NCI-H128 (cell line): ENCODE measurements at regions not wholly inside any gene's neighbourhood (a gene's known extent, or its start where the extent isn't known, plus 50 kb on each side); places are given as distances from the start of the nearest gene placed in this dataset.
A peak's percentile ranks its signal among the peaks of the same experiment; 100 is the strongest.
"Not testable (repeated sequence)": the region's sequence is repeated elsewhere in the genome, so short reads cannot be mapped to it uniquely, and the experiment has no call there.

Source experiments
- DNase-seq: peaks from one replicate; lab custom pipeline; 2025; ENCODE audit not compliant: unreplicated experiment; lab: John Stamatoyannopoulos, UW

DNA sequence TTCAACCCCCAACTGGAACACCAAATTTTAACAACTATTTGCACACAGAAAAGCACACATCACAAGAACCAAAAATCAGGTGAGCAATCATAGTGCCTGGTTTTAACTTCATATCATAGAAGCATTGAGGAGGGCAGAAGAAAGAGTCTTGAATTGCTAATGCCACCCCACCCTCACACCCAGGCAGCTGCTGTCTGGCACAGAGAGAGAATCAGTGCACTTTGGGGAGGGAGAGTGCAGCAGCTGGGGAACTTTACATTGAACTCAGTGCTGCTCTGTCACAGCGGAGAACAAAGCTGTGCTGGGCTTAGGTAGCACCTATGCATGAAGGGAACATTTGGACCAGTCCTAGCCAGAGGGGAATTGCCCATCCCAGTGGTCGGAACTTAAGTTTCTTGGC, 76.0 kb upstream of the KBTBD8 start:
- no peak for DNase-seq

- DNase-seq = no peak
Measured at GRCh38 chr3:66923969-66924368, 74.1 kb upstream of the KBTBD8 start.

- no peak for DNase-seq
Measured at GRCh38 chr3:66928252-66928651, 69.9 kb upstream of the KBTBD8 start.

GRCh38 chr3:66931291-66931690, 66.8 kb upstream of the KBTBD8 start:
- no peak for DNase-seq

DNA sequence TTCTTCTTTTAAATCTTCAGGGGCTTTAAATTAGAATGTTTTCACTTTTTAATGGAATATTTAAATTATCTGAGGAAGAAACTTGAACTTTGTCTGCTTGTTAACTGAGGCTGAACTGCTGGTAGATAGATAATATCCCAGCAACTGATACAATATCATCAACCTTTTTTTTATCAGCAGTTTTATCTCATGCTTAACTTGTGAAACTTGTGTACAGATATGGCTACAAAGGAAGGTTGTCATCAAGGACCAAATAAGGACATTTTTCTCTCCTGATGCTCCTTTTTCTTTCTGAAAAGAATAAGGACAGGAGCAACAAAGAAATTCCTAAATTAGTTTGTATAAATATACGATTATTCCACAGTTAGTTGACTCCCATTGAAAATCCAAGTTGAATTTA, 66.4 kb upstream of the KBTBD8 start:
- no peak for DNase-seq

GRCh38 chr3:66933233-66933632, 64.9 kb upstream of the KBTBD8 start:
- no peak for DNase-seq

GRCh38 chr3:66934041-66934440, 64.1 kb upstream of the KBTBD8 start:
- DNase-seq = no peak

DNA sequence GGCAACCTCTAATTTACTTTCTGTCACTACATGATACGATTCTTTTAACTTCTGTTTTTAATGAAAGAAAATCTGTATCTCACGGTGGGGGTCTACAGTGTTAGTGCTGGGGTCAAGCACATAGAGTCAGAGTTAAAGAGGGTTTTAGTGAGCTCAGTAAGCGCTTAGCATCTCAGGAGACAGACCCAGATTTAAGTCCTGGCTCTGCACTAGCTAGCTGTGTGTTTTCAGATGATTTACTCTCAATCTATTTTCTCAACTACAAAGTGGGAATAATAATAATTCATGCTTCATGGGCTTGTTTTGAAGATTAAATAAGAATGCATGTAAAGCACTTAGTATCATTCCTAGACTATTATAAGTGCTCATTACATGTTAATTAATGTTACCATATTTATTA, 63.4 kb upstream of the KBTBD8 start:
- no peak for DNase-seq

- DNase-seq = not testable (repeated sequence)
Measured at GRCh38 chr3:66937041-66937440, 61.1 kb upstream of the KBTBD8 start.

DNA sequence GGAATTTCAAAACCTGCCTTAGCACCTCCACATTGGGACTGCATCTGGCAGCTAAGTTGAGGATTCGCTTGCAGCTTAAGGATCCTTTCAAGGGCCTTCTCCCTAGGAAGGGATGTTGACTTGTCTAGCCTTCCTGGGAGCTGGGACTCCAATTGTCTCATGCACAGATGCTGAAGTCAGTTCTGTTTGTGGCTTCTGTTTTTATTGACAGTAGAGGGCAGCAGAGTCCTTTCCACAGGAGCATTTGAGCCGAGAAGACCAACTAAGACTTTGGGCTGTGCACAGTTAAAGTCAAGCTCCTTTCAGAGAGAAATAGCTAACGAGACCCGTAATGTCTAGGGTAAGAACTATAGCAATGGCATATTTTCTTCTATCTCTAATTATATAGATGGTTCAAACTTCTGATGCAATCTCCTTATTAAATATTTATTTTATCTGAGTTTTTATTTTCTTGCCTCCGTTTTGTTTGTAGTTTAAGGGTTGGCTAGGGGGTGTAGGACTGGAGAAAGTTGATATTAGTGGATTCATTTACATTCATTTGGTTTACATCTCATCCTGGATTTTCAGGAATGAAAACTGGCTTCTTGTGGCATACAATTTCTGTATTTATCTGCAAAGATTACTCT, 59.7 kb upstream of the KBTBD8 start:
- DNase-seq = peak; percentile 11

- DNase-seq = no peak
Measured at GRCh38 chr3:66948041-66948440, 50.1 kb upstream of the KBTBD8 start.
